ENCODE measurements at regions not wholly inside any gene's neighbourhood (a gene's known extent, or its start where the extent isn't known, plus 50 kb on each side); places are given as distances from the start of the nearest gene placed in this dataset.

GRCh38 chr4:127237581-127237980, 395.2 kb upstream of the INTU start:
- Mint-ChIP-seq H3K36me3 (no peaks in the 10 kb centered on the region), H3K27me3 (no peaks in the 10 kb centered on the region), H3K9me3 (peaks cover 0 to 15% (median 6%) of the 10 kb centered on the region in 5 donors), H3K4me3 (no peak overlapping the region), H3K27ac (no peak overlapping the region), H3K4me1 (no peaks in the 10 kb centered on the region)
- H3K27me3 ChIP-seq (ENCODE audit: insufficient read depth, low read length, poor library complexity, severe bottlenecking): no peaks in the 10 kb centered on the region
- no peak for DNase-seq
- H3K4me1 ChIP-seq (ENCODE audit: insufficient read depth, low read length): no peaks in the 10 kb centered on the region
- ChIA-PET CTCF (no interaction called here), POLR2A (no interaction called here)
- H3K9me3 ChIP-seq (ENCODE audit: low read length): no peaks in the 10 kb centered on the region
- H3K27ac ChIP-seq (ENCODE audit: low read depth, low read length): no peak overlapping the region
- no peaks in the 10 kb centered on the region for H3K36me3 ChIP-seq (ENCODE audit: insufficient read depth, low read length)
- no peak overlapping the region for H3K4me3 ChIP-seq (ENCODE audit: low read length)

- Mint-ChIP-seq H3K27me3 (no peaks in the 10 kb centered on the region), H3K27ac (no peak overlapping the region), H3K4me3 (no peak overlapping the region), H3K4me1 (no peaks in the 10 kb centered on the region), H3K9me3 (peaks cover 0 to 12% (median 5%) of the 10 kb centered on the region in 5 donors), H3K36me3 (no peaks in the 10 kb centered on the region)
- Histone ChIP-seq H3K36me3 (ENCODE audit: insufficient read depth, low read length) (no peaks in the 10 kb centered on the region), H3K27me3 (ENCODE audit: insufficient read depth, low read length, poor library complexity, severe bottlenecking) (no peaks in the 10 kb centered on the region), H3K4me3 (ENCODE audit: low read length) (no peak overlapping the region), H3K27ac (ENCODE audit: low read depth, low read length) (no peak overlapping the region), H3K4me1 (ENCODE audit: insufficient read depth, low read length) (no peaks in the 10 kb centered on the region), H3K9me3 (ENCODE audit: low read length) (no peaks in the 10 kb centered on the region)
- ChIA-PET POLR2A (no interaction called here), CTCF (no interaction called here)
- DNase-seq: no peak
Measured at GRCh38 chr4:127238956-127239475, 393.7 kb upstream of the INTU start.

- Mint-ChIP-seq H3K4me3 (no peak overlapping the region), H3K36me3 (no peaks in the 10 kb centered on the region), H3K27ac (no peak overlapping the region)
Measured at GRCh38 chr4:127239902-127240763, 392.6 kb upstream of the INTU start.

GRCh38 chr4:127240764-127241105, 392.0 kb upstream of the INTU start:
- Mint-ChIP-seq H3K27me3 (no peaks in the 10 kb centered on the region), H3K4me1 (no peaks in the 10 kb centered on the region), H3K9me3 (peaks cover 0 to 8% (median 4%) of the 10 kb centered on the region in 5 donors), H3K27ac (no peak overlapping the region), H3K36me3 (no peaks in the 10 kb centered on the region), H3K4me3 (no peak overlapping the region)
- ChIA-PET CTCF (no interaction called here), POLR2A (no interaction called here)
- Histone ChIP-seq H3K36me3 (ENCODE audit: insufficient read depth, low read length) (no peaks in the 10 kb centered on the region), H3K9me3 (ENCODE audit: low read length) (no peaks in the 10 kb centered on the region), H3K4me1 (ENCODE audit: insufficient read depth, low read length) (no peaks in the 10 kb centered on the region), H3K4me3 (ENCODE audit: low read length) (no peak overlapping the region), H3K27me3 (ENCODE audit: insufficient read depth, low read length, poor library complexity, severe bottlenecking) (no peaks in the 10 kb centered on the region), H3K27ac (ENCODE audit: low read depth, low read length) (no peak overlapping the region)
- DNase-seq: no peak

More at GRCh38 chr4:127239902-127240763, 392.6 kb upstream of the INTU start:
- Histone ChIP-seq H3K27ac (ENCODE audit: low read depth, low read length) (no peak overlapping the region), H3K27me3 (ENCODE audit: insufficient read depth, low read length, poor library complexity, severe bottlenecking) (no peaks in the 10 kb centered on the region), H3K36me3 (ENCODE audit: insufficient read depth, low read length) (no peaks in the 10 kb centered on the region), H3K9me3 (ENCODE audit: low read length) (no peaks in the 10 kb centered on the region), H3K4me3 (ENCODE audit: low read length) (no peak overlapping the region), H3K4me1 (ENCODE audit: insufficient read depth, low read length) (no peaks in the 10 kb centered on the region)
- Mint-ChIP-seq H3K27me3 (no peaks in the 10 kb centered on the region), H3K9me3 (peaks cover 0 to 7% (median 6%) of the 10 kb centered on the region in 5 donors), H3K4me1 (no peaks in the 10 kb centered on the region)
- no peak for DNase-seq
- POLR2A ChIA-PET: no interaction called here
- CTCF ChIA-PET: no interaction called here

- H3K36me3 ChIP-seq (ENCODE audit: insufficient read depth, low read length): no peaks in the 10 kb centered on the region
- Mint-ChIP-seq H3K4me3 (no peak overlapping the region), H3K36me3 (no peaks in the 10 kb centered on the region), H3K27me3 (no peaks in the 10 kb centered on the region), H3K27ac (no peak overlapping the region), H3K9me3 (peaks cover 0 to 14% (median 4%) of the 10 kb centered on the region in 5 donors), H3K4me1 (no peaks in the 10 kb centered on the region)
- POLR2A ChIA-PET: no interaction called here
- no peak overlapping the region for H3K27ac ChIP-seq (ENCODE audit: low read depth, low read length)
- H3K27me3 ChIP-seq (ENCODE audit: insufficient read depth, low read length, poor library complexity, severe bottlenecking): no peaks in the 10 kb centered on the region
- no peaks in the 10 kb centered on the region for H3K4me1 ChIP-seq (ENCODE audit: insufficient read depth, low read length)
- no peaks in the 10 kb centered on the region for H3K9me3 ChIP-seq (ENCODE audit: low read length)
- no peak for DNase-seq
- CTCF ChIA-PET: no interaction called here
- H3K4me3 ChIP-seq (ENCODE audit: low read length): no peak overlapping the region
Measured at GRCh38 chr4:127244515-127244914, 388.2 kb upstream of the INTU start.

GRCh38 chr4:127246963-127247952, 385.5 kb upstream of the INTU start:
- H3K27ac ChIP-seq (ENCODE audit: low read depth, low read length): no peak overlapping the region
- H3K36me3 Mint-ChIP-seq: no peaks in the 10 kb centered on the region
- no peak overlapping the region for H3K4me3 ChIP-seq (ENCODE audit: low read length)
- peaks cover 0 to 10% (median 4%) of the 10 kb centered on the region in 5 donors for H3K9me3 Mint-ChIP-seq
- H3K9me3 ChIP-seq (ENCODE audit: low read length): no peaks in the 10 kb centered on the region
- H3K27me3 Mint-ChIP-seq: no peaks in the 10 kb centered on the region
- ChIA-PET POLR2A (no interaction called here), CTCF (no interaction called here)
- no peak overlapping the region for H3K4me3 Mint-ChIP-seq
- H3K36me3 ChIP-seq (ENCODE audit: insufficient read depth, low read length): no peaks in the 10 kb centered on the region
- no peaks in the 10 kb centered on the region for H3K4me1 Mint-ChIP-seq
- no peaks in the 10 kb centered on the region for H3K4me1 ChIP-seq (ENCODE audit: insufficient read depth, low read length)
- no peak overlapping the region for H3K27ac Mint-ChIP-seq
- DNase-seq: no peak
- no peaks in the 10 kb centered on the region for H3K27me3 ChIP-seq (ENCODE audit: insufficient read depth, low read length, poor library complexity, severe bottlenecking)

GRCh38 chr4:127249066-127249766, 383.5 kb upstream of the INTU start:
- no peaks in the 10 kb centered on the region for H3K9me3 ChIP-seq (ENCODE audit: low read length)
- H3K36me3 Mint-ChIP-seq: no peaks in the 10 kb centered on the region
- H3K4me3 ChIP-seq (ENCODE audit: low read length): no peak overlapping the region
- POLR2A ChIA-PET: no interaction called here
- no peaks in the 10 kb centered on the region for H3K36me3 ChIP-seq (ENCODE audit: insufficient read depth, low read length)
- H3K27ac ChIP-seq (ENCODE audit: low read depth, low read length): no peak overlapping the region
- H3K9me3 Mint-ChIP-seq: peaks cover 0 to 10% (median 3%) of the 10 kb centered on the region in 5 donors
- no peak overlapping the region for H3K4me3 Mint-ChIP-seq
- H3K27me3 Mint-ChIP-seq: no peaks in the 10 kb centered on the region
- CTCF ChIA-PET: no interaction called here
- H3K4me1 Mint-ChIP-seq: no peaks in the 10 kb centered on the region
- no peak overlapping the region for H3K27ac Mint-ChIP-seq
- DNase-seq: no peak
- no peaks in the 10 kb centered on the region for H3K4me1 ChIP-seq (ENCODE audit: insufficient read depth, low read length)
- no peaks in the 10 kb centered on the region for H3K27me3 ChIP-seq (ENCODE audit: insufficient read depth, low read length, poor library complexity, severe bottlenecking)

- H3K27me3 ChIP-seq (ENCODE audit: insufficient read depth, low read length, poor library complexity, severe bottlenecking): no peaks in the 10 kb centered on the region
- no peaks in the 10 kb centered on the region for H3K4me1 Mint-ChIP-seq
- H3K9me3 Mint-ChIP-seq: peaks cover 0 to 9% (median 3%) of the 10 kb centered on the region in 5 donors
- no peak overlapping the region for H3K4me3 ChIP-seq (ENCODE audit: low read length)
- H3K27me3 Mint-ChIP-seq: no peaks in the 10 kb centered on the region
- H3K4me3 Mint-ChIP-seq: no peak overlapping the region
- DNase-seq: no peak
- CTCF ChIA-PET: no interaction called here
- H3K27ac ChIP-seq (ENCODE audit: low read depth, low read length): no peak overlapping the region
- no peaks in the 10 kb centered on the region for H3K9me3 ChIP-seq (ENCODE audit: low read length)
- no peaks in the 10 kb centered on the region for H3K36me3 Mint-ChIP-seq
- no peaks in the 10 kb centered on the region for H3K36me3 ChIP-seq (ENCODE audit: insufficient read depth, low read length)
- POLR2A ChIA-PET: no interaction called here
- H3K27ac Mint-ChIP-seq: no peak overlapping the region
- no peaks in the 10 kb centered on the region for H3K4me1 ChIP-seq (ENCODE audit: insufficient read depth, low read length)
Measured at GRCh38 chr4:127249767-127250108, 383.0 kb upstream of the INTU start.
